Prostate gland (tissue), 2 donors: ENCODE measurements at regions not wholly inside any gene's neighbourhood (a gene's known extent, or its start where the extent isn't known, plus 50 kb on each side); places are given as distances from the start of the nearest gene placed in this dataset.

Experiments
- POLR2AphosphoS5 ChIP-seq: sonication (generic); formaldehyde crosslinking; IDR thresholded peaks from one replicate; pipeline ENCODE4 v1.6.1; 2017; ENCODE audit warnings: antibody characterized with exemption
- TF ChIP-seq, protein P1 (sequence below), 4 experiments: fragments of 200-600 bp in 2 of 4; fragments of 450-650 bp in 2 of 4; sonication (generic) in 2 of 4; IDR thresholded peaks; 1 replicate in 3 of 4; 2 replicates in 1 of 4; pipeline ENCODE4 v1.5.1; 2016 to 2019; ENCODE audit warnings: antibody characterized with exemption in 4 of 4, mild to moderate bottlenecking in 2 of 4, moderate library complexity in 2 of 4

DNA sequence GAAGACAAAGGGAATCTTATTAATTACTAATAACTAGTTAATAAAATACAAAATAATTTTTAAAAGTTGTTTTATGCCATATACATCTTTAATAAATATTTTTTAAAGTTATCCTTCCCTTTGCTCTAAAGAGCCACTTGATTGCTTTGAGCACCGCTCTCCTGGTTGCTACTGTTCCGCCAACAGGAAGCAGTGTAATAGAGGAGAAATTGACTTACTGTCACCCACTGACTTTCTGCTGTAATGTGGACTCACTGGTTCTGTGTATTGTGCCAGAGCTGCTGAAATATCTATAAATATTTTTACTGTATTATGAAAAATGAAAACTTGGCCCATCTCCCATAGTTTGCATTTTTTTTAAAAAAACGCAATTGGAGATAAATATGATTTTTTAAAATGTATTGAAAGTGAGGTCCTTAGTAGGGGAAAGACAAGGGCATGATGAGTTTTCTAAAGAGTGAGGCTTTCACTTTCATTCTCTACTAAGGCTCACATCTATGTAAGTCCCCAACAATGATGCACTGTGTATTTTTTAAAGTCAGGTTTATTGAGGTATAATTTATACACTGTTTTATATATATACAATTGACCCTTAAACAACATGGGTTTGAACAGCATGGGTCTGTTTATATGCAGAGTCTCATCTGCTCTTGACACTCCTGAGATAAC is 100.5 kb downstream of the NPY start:
- TF ChIP-seq, protein P1, sequence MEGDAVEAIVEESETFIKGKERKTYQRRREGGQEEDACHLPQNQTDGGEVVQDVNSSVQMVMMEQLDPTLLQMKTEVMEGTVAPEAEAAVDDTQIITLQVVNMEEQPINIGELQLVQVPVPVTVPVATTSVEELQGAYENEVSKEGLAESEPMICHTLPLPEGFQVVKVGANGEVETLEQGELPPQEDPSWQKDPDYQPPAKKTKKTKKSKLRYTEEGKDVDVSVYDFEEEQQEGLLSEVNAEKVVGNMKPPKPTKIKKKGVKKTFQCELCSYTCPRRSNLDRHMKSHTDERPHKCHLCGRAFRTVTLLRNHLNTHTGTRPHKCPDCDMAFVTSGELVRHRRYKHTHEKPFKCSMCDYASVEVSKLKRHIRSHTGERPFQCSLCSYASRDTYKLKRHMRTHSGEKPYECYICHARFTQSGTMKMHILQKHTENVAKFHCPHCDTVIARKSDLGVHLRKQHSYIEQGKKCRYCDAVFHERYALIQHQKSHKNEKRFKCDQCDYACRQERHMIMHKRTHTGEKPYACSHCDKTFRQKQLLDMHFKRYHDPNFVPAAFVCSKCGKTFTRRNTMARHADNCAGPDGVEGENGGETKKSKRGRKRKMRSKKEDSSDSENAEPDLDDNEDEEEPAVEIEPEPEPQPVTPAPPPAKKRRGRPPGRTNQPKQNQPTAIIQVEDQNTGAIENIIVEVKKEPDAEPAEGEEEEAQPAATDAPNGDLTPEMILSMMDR (IDR thresholded peaks at IDR 0.05), result no peak
- TF ChIP-seq POLR2AphosphoS5, result no peak
